ENCODE measurements at regions not wholly inside any gene's neighbourhood (a gene's known extent, or its start where the extent isn't known, plus 50 kb on each side); places are given as distances from the start of the nearest gene placed in this dataset.

DNA sequence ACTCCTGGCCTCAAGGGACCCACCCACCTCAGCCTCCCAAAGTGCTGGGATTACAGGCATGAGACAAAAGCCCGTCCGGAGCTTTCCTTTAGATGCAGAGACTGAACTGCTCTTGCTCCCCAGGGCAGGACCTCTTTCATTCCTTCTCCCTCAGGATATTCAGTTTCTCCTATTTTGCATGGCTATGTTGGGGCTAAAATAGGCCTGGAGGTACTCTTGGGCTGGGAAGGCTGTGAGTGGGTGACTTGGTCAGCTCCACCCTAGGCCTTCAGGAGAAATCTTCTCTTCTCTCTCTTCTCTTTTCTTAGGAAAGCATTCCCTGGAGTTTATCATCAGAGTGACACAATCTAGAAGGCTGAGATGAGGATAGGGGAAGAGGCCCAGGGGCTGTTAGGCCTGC is 126.4 kb downstream of the LRRC70 start:
- no peak overlapping the region for H3K27ac ChIP-seq (ENCODE audit: low read depth, low read length)
- H2BK15ac ChIP-seq (ENCODE audit: low read length), result no peak overlapping the region
- DNase-seq (ENCODE audit: low read depth in 1 of 2, low spot score in 2 of 2), result no peak
- H3K18ac ChIP-seq (ENCODE audit: extremely low read depth, low read length), result no peak overlapping the region
- TF ChIP-seq ASH2L (IDR thresholded peaks at IDR 0.05; ENCODE audit: low read length), result no peak
- TF ChIP-seq TAF7 (optimal IDR thresholded peaks at IDR 0.05; ENCODE audit: borderline replicate concordance, low read depth, low read length), result no peak
- TF ChIP-seq, protein P1, sequence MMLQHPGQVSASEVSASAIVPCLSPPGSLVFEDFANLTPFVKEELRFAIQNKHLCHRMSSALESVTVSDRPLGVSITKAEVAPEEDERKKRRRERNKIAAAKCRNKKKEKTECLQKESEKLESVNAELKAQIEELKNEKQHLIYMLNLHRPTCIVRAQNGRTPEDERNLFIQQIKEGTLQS (IDR thresholded peaks at IDR 0.05; ENCODE audit: insufficient read depth, low read depth, low read length), result no peak
- H3K9me3 ChIP-seq (ENCODE audit: insufficient read depth in 2 of 2, low read depth in 1 of 2, low read length in 1 of 2), result no peaks in the 10 kb centered on the region
- H3K4me2 ChIP-seq (ENCODE audit: insufficient read depth in 1 of 2, low read depth in 2 of 2, low read length in 2 of 2), result no peak overlapping the region
- H2BK120ac ChIP-seq (replicated peaks; ENCODE audit: low read depth, low read length), result no peak overlapping the region
- no peaks in the 10 kb centered on the region for H3K4me1 ChIP-seq (replicated peaks in 1 of 4; ENCODE audit: control insufficient read depth in 3 of 4, insufficient read depth in 4 of 4, low read length in 3 of 4)
- no peak overlapping the region for H2BK12ac ChIP-seq (ENCODE audit: low read depth, low read length)
- H3K79me1 ChIP-seq (ENCODE audit: low read depth, low read length), result no peaks in the 10 kb centered on the region
- H2AFZ ChIP-seq (ENCODE audit: low read length), result no peak overlapping the region
- no peak overlapping the region for H2BK20ac ChIP-seq (ENCODE audit: low read length)
- no peak overlapping the region for H3K56ac ChIP-seq (replicated peaks; ENCODE audit: insufficient read length, low read depth, low read length)
- H3K4ac ChIP-seq (replicated peaks; ENCODE audit: insufficient read length, low read depth, low read length), result no peak overlapping the region
- no peak overlapping the region for H4K91ac ChIP-seq (replicated peaks; ENCODE audit: insufficient read length, low read length)
- H3K36me3 ChIP-seq (ENCODE audit: control insufficient read depth in 2 of 4, insufficient read depth in 4 of 4, low read length in 3 of 4), result no peaks in the 10 kb centered on the region
- no peaks in the 10 kb centered on the region for H4K20me1 ChIP-seq (replicated peaks in 1 of 2; ENCODE audit: control insufficient read depth in 1 of 2, insufficient read depth in 2 of 2, low read length in 2 of 2)
- POLR2A ChIA-PET (ENCODE audit: partially characterized antibody), result interaction anchor here (1.3 kb wide), 1 partner anchor 13 kb away, joined by 3 read pairs; no protein-coding TSS in a partner anchor
- no peaks in the 10 kb centered on the region for H3K27me3 ChIP-seq (replicated peaks in 1 of 4; ENCODE audit: control insufficient read depth in 3 of 4, extremely low read depth in 1 of 4, insufficient read depth in 3 of 4, low read length in 3 of 4)
- H3K4me3 ChIP-seq (ENCODE audit: extremely low read depth in 1 of 4, insufficient read depth in 2 of 4, low read depth in 3 of 4, low read length in 4 of 4), result no peak overlapping the region
- 100% methylated on average over 2 of the region's 2 CpGs; no CpG with 5 or more reads in 1 of the 2 experiments for WGBS, 2 experiments (ENCODE audit: extremely low coverage in 1 of 2, insufficient coverage in 1 of 2, insufficient read length in 1 of 2, insufficient replicate concordance in 2 of 2, low coverage in 1 of 2, low lambda C conversion rate in 2 of 2, missing lambda C conversion rate in 1 of 2)
- no peak for FAIRE-seq
- H4K5ac ChIP-seq (ENCODE audit: insufficient read length, low read depth, low read length), result no peak overlapping the region
- CTCF ChIA-PET (ENCODE audit: partially characterized antibody), result interaction anchor here (1.1 to 2.6 kb wide), 3 partner anchors 11 to 32 kb away, joined by 3 to 11 read pairs (median 4); no protein-coding TSS in a partner anchor
- no peak overlapping the region for H2AK5ac ChIP-seq (ENCODE audit: low read depth, low read length)
- no peak overlapping the region for H3K9ac ChIP-seq (replicated peaks in 1 of 4; ENCODE audit: extremely low read depth in 1 of 4, low read depth in 3 of 4, low read length in 3 of 4)
- H3K23me2 ChIP-seq (ENCODE audit: low read depth, low read length), result no peaks in the 10 kb centered on the region
- no peak overlapping the region for H2BK5ac ChIP-seq (ENCODE audit: low read depth, low read length)
- no peak overlapping the region; the same call in 1 of the 2 replicates for H4K8ac ChIP-seq (ENCODE audit: extremely low read depth, insufficient read depth, low read length)
- H3K79me2 ChIP-seq (ENCODE audit: control insufficient read depth in 1 of 2, insufficient read depth in 2 of 2, low read length in 2 of 2), result no peaks in the 10 kb centered on the region
- H3K14ac ChIP-seq (ENCODE audit: insufficient read length), result no peak overlapping the region
- H3K23ac ChIP-seq (ENCODE audit: insufficient read length), result no peak overlapping the region

Data from H1 (cell line).